ENCODE measurements at regions not wholly inside any gene's neighbourhood (a gene's known extent, or its start where the extent isn't known, plus 50 kb on each side); places are given as distances from the start of the nearest gene placed in this dataset.

GRCh38 chr1:5659606-5660005 is 332.6 kb downstream of the NPHP4 start:
- DNase-seq (ENCODE audit: low spot score), result no peak

- DNase-seq (ENCODE audit: low spot score), result no peak
Observed at GRCh38 chr1:5658340-5659316, 333.6 kb downstream of the NPHP4 start.

GRCh38 chr1:5651964-5652821 is 340.0 kb downstream of the NPHP4 start:
- DNase-seq (ENCODE audit: low spot score), result no peak

GRCh38 chr1:5651473-5651872 is 340.8 kb downstream of the NPHP4 start:
- DNase-seq (ENCODE audit: low spot score), result no peak

GRCh38 chr1:5651027-5651410 is 341.2 kb downstream of the NPHP4 start:
- no peak for DNase-seq (ENCODE audit: low spot score)

- DNase-seq (ENCODE audit: low spot score), result no peak
Observed at GRCh38 chr1:5650283-5651026, 341.8 kb downstream of the NPHP4 start.

GRCh38 chr1:5649795-5650194 is 342.4 kb downstream of the NPHP4 start:
- no peak for DNase-seq (ENCODE audit: low spot score)

GRCh38 chr1:5649166-5649551 is 343.1 kb downstream of the NPHP4 start:
- no peak for DNase-seq (ENCODE audit: low spot score)

- no peak for DNase-seq (ENCODE audit: low spot score)
Observed at GRCh38 chr1:5648410-5649165, 343.6 kb downstream of the NPHP4 start.

- no peak for DNase-seq (ENCODE audit: low spot score)
Observed at GRCh38 chr1:5647234-5647633, 345.0 kb downstream of the NPHP4 start.

- no peak for DNase-seq (ENCODE audit: low spot score)
Observed at GRCh38 chr1:5646486-5647149, 345.6 kb downstream of the NPHP4 start.

- no peak for DNase-seq (ENCODE audit: low spot score)
Observed at GRCh38 chr1:5645929-5646328, 346.3 kb downstream of the NPHP4 start.

- no peak for DNase-seq (ENCODE audit: low spot score)
Observed at GRCh38 chr1:5645135-5645399, 347.2 kb downstream of the NPHP4 start.

GRCh38 chr1:5644281-5645134 is 347.7 kb downstream of the NPHP4 start:
- DNase-seq (ENCODE audit: low spot score), result no peak

- no peak for DNase-seq (ENCODE audit: low spot score)
Observed at GRCh38 chr1:5643360-5644107, 348.7 kb downstream of the NPHP4 start.

GRCh38 chr1:5640845-5641244 is 351.4 kb downstream of the NPHP4 start:
- DNase-seq (ENCODE audit: low spot score), result no peak

- no peak for DNase-seq (ENCODE audit: low spot score)
Observed at GRCh38 chr1:5639106-5639722, 353.0 kb downstream of the NPHP4 start.

GRCh38 chr1:5638582-5638981 is 353.6 kb downstream of the NPHP4 start:
- no peak for DNase-seq (ENCODE audit: low spot score)

- no peak for DNase-seq (ENCODE audit: low spot score)
Observed at GRCh38 chr1:5637171-5637570, 355.1 kb downstream of the NPHP4 start.

Data from pons (tissue), 1 donor.